Right lung (tissue), 2 donors: ENCODE measurements at regions not wholly inside any gene's neighbourhood (a gene's known extent, or its start where the extent isn't known, plus 50 kb on each side); places are given as distances from the start of the nearest gene placed in this dataset.
A peak's percentile ranks its signal among the peaks of the same experiment; 100 is the strongest.

Source experiments
- DNase-seq, 2 donors: peaks; one replicate each; pipeline ENCODE4 v3.0.0-alpha.2; 2013

GRCh38 chr21:40985370-40985769 lies 138.4 kb upstream of the DSCAM start:
- no peak for DNase-seq

- no peak for DNase-seq
Observed at GRCh38 chr21:40990366-40990765, 143.4 kb upstream of the DSCAM start.

GRCh38 chr21:40997831-40998230 lies 150.9 kb upstream of the DSCAM start:
- DNase-seq: no peak

- no peak for DNase-seq
Observed at GRCh38 chr21:41000838-41001237, 153.9 kb upstream of the DSCAM start.

- DNase-seq: no peak
Observed at GRCh38 chr21:41006636-41007035, 159.7 kb upstream of the DSCAM start.

GRCh38 chr21:41008351-41008750 lies 159.6 kb upstream of the BACE2 start:
- no peak for DNase-seq

- no peak for DNase-seq
Observed at GRCh38 chr21:41008974-41009373, 159.0 kb upstream of the BACE2 start.

- no peak for DNase-seq
Observed at GRCh38 chr21:41009398-41010100, 158.4 kb upstream of the BACE2 start.

- no peak for DNase-seq
Observed at GRCh38 chr21:41010101-41010435, 157.9 kb upstream of the BACE2 start.

- no peak for DNase-seq
Observed at GRCh38 chr21:41011098-41011731, 156.7 kb upstream of the BACE2 start.

GRCh38 chr21:41011951-41012366 lies 156.0 kb upstream of the BACE2 start:
- DNase-seq: no peak

GRCh38 chr21:41012425-41012824 lies 155.5 kb upstream of the BACE2 start:
- no peak for DNase-seq

GRCh38 chr21:41016472-41016871 lies 151.5 kb upstream of the BACE2 start:
- no peak for DNase-seq

- no peak for DNase-seq
Observed at GRCh38 chr21:41018431-41018830, 149.5 kb upstream of the BACE2 start.

GRCh38 chr21:41023936-41024335 lies 144.0 kb upstream of the BACE2 start:
- DNase-seq: no peak

- no peak for DNase-seq
Observed at GRCh38 chr21:41024341-41024740, 143.6 kb upstream of the BACE2 start.

GRCh38 chr21:41024746-41025254 lies 143.2 kb upstream of the BACE2 start:
- DNase-seq: peak in 1 of 2 donors; percentile 32

- DNase-seq: no peak
Observed at GRCh38 chr21:41029571-41029970, 138.4 kb upstream of the BACE2 start.

- peak; percentile 31 to 50 for DNase-seq
Observed at GRCh38 chr21:41031701-41032220, 136.2 kb upstream of the BACE2 start.

GRCh38 chr21:41032541-41032940 lies 135.4 kb upstream of the BACE2 start:
- no peak for DNase-seq

GRCh38 chr21:41037212-41037611 lies 130.7 kb upstream of the BACE2 start:
- DNase-seq: no peak

- DNase-seq: no peak
Observed at GRCh38 chr21:41037936-41038335, 130.0 kb upstream of the BACE2 start.

- no peak for DNase-seq
Observed at GRCh38 chr21:41043014-41043413, 124.9 kb upstream of the BACE2 start.
